Activated CD8-positive, alpha-beta T cell treated with anti-CD3 and anti-CD28 coated beads, Interleukin-2, amount 10 ng/mL, durations not matched to agents 7 days and 5 days (primary cell): ENCODE measurements at regions not wholly inside any gene's neighbourhood (a gene's known extent, or its start where the extent isn't known, plus 50 kb on each side); places are given as distances from the start of the nearest gene placed in this dataset.
A peak's percentile ranks its signal among the peaks of the same experiment; 100 is the strongest.

Experiments used
- ATAC-seq: fragments of 150-1000 bp; cut with Tn5 transposase; one replicate; pipeline ENCODE4 v1.10.0; 2021; ENCODE audit warnings: moderate library complexity
- CTCF ChIA-PET: fragments of 350-600 bp; sonication (Branson Sonifier 250); formaldehyde crosslinking; loops from one replicate; lab custom pipeline; 2021; ENCODE audit warnings: antibody characterized with exemption; lab: Charles Lee
- POLR2A ChIA-PET: fragments of 350-600 bp; sonication (Branson Sonifier 250); formaldehyde crosslinking; loops from one replicate; lab custom pipeline; 2021; ENCODE audit warnings: antibody characterized with exemption; lab: Charles Lee
- DNase-seq: peaks from one replicate; pipeline ENCODE4 v3.0.0-alpha.2; 2020
- H3K27ac Mint-ChIP-seq: one replicate; pipeline ENCODE4 v1.8.0; 2021; ENCODE audit warnings: mild to moderate bottlenecking, mixed read lengths
- H3K27me3 Mint-ChIP-seq: one replicate; pipeline ENCODE4 v1.8.0; 2021; ENCODE audit warnings: low read depth, mixed read lengths
- H3K36me3 Mint-ChIP-seq: one replicate; pipeline ENCODE4 v1.8.0; 2021; ENCODE audit warnings: low read depth, mixed read lengths
- H3K4me1 Mint-ChIP-seq: one replicate; pipeline ENCODE4 v1.8.0; 2021; ENCODE audit warnings: low read depth, mixed read lengths
- H3K4me3 Mint-ChIP-seq: one replicate; pipeline ENCODE4 v1.8.0; 2021; ENCODE audit warnings: mild to moderate bottlenecking, mixed read lengths
- H3K9me3 Mint-ChIP-seq: one replicate; pipeline ENCODE4 v1.8.0; 2022; ENCODE audit warnings: mixed read lengths; ENCODE audit not compliant: insufficient read depth

DNA sequence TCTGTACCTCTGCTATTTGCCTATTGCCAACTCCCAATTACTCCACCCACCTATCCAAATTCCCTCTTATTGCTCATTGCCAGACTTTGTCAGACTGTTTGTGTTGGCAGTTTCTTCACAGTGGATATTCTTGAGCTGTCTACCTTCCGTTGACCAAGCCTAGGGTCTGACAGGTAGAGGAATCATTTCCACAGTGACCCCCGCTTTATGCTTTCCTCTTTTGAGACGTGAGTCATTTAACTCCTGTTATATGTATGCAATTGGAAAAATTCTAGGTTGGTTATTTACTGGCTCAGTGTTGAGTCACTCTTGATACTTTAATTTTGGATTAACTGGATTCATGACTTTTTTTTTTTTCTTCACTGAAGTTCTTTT lies 187.7 kb downstream of the IRS1 start:
- POLR2A ChIA-PET, result no interaction called here
- Mint-ChIP-seq H3K27me3 (no peaks in the 10 kb centered on the region), H3K4me1 (peaks cover 19% of the 10 kb centered on the region), H3K9me3 (no peaks in the 10 kb centered on the region), H3K27ac (no peak overlapping the region), H3K4me3 (no peak overlapping the region), H3K36me3 (peaks cover 4% of the 10 kb centered on the region)
- CTCF ChIA-PET, result no interaction called here
- DNase-seq (no peak), ATAC-seq (no peak)

GRCh38 chr2:226611196-226611943 lies 188.2 kb downstream of the IRS1 start:
- DNase-seq (no peak), ATAC-seq (no peak)
- ChIA-PET POLR2A (no interaction called here), CTCF (no interaction called here)
- Mint-ChIP-seq H3K36me3 (peaks cover 4% of the 10 kb centered on the region), H3K4me1 (peaks cover 19% of the 10 kb centered on the region), H3K9me3 (no peaks in the 10 kb centered on the region), H3K27me3 (no peaks in the 10 kb centered on the region), H3K27ac (no peak overlapping the region), H3K4me3 (no peak overlapping the region)

GRCh38 chr2:226609366-226609765 lies 190.3 kb downstream of the IRS1 start:
- Mint-ChIP-seq H3K27me3 (peaks cover 5% of the 10 kb centered on the region), H3K36me3 (peaks cover 4% of the 10 kb centered on the region), H3K27ac (no peak overlapping the region), H3K9me3 (no peaks in the 10 kb centered on the region), H3K4me3 (no peak overlapping the region), H3K4me1 (peaks cover 19% of the 10 kb centered on the region)
- no peak for ATAC-seq
- no peak for DNase-seq
- ChIA-PET POLR2A (no interaction called here), CTCF (no interaction called here)

GRCh38 chr2:226608451-226608850 lies 191.2 kb downstream of the IRS1 start:
- ChIA-PET POLR2A (no interaction called here), CTCF (no interaction called here)
- DNase-seq (no peak), ATAC-seq (no peak)
- peaks cover 4% of the 10 kb centered on the region for H3K36me3 Mint-ChIP-seq
- no peaks in the 10 kb centered on the region for H3K9me3 Mint-ChIP-seq
- peaks cover 19% of the 10 kb centered on the region for H3K4me1 Mint-ChIP-seq
- peak overlapping the region; percentile 9 for H3K27ac Mint-ChIP-seq
- no peak overlapping the region for H3K4me3 Mint-ChIP-seq
- H3K27me3 Mint-ChIP-seq, result peaks cover 5% of the 10 kb centered on the region

DNA sequence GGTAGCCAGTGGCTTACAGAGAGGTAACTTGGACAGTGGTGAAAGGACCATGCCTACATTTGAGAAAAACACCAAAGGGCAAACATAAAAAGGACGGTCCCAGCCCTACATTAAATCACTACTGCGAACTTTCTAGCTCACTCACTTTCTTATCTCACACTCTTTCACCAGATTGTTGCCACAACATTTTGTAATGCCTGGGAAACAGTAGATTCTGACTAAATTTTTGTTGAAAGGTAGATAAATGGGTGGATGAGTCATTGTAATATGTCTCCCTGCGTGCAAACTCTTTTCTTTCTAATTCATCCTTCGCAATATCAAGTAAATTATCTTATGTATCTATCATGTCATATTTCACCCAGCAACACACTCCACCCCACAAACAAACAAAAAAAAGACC lies 192.2 kb downstream of the IRS1 start:
- CTCF ChIA-PET, result no interaction called here
- POLR2A ChIA-PET, result no interaction called here
- no peak for DNase-seq
- Mint-ChIP-seq H3K4me3 (no peak overlapping the region), H3K27me3 (peaks cover 5% of the 10 kb centered on the region), H3K36me3 (peaks cover 4% of the 10 kb centered on the region), H3K9me3 (no peaks in the 10 kb centered on the region), H3K27ac (no peak overlapping the region), H3K4me1 (peaks cover 19% of the 10 kb centered on the region)
- no peak for ATAC-seq

GRCh38 chr2:226605642-226606041 lies 194.0 kb downstream of the IRS1 start:
- DNase-seq (no peak), ATAC-seq (no peak)
- no peaks in the 10 kb centered on the region for H3K9me3 Mint-ChIP-seq
- peaks cover 19% of the 10 kb centered on the region for H3K4me1 Mint-ChIP-seq
- ChIA-PET POLR2A (no interaction called here), CTCF (no interaction called here)
- peaks cover 5% of the 10 kb centered on the region for H3K27me3 Mint-ChIP-seq
- H3K4me3 Mint-ChIP-seq, result no peak overlapping the region
- H3K27ac Mint-ChIP-seq, result no peak overlapping the region
- peaks cover 4% of the 10 kb centered on the region for H3K36me3 Mint-ChIP-seq

- ATAC-seq, result no peak
- ChIA-PET CTCF (no interaction called here), POLR2A (no interaction called here)
- Mint-ChIP-seq H3K9me3 (no peaks in the 10 kb centered on the region), H3K27ac (no peak overlapping the region), H3K27me3 (peaks cover 9% of the 10 kb centered on the region), H3K4me1 (peaks cover 8% of the 10 kb centered on the region), H3K36me3 (peaks cover 4% of the 10 kb centered on the region), H3K4me3 (no peak overlapping the region)
- DNase-seq, result no peak
These were observed 196.0 kb downstream of the IRS1 start for GRCh38 chr2:226603606-226604005.

GRCh38 chr2:226601881-226602662 lies 197.5 kb downstream of the IRS1 start:
- ATAC-seq, result no peak
- Mint-ChIP-seq H3K27ac (no peak overlapping the region), H3K4me1 (no peaks in the 10 kb centered on the region), H3K9me3 (no peaks in the 10 kb centered on the region), H3K36me3 (no peaks in the 10 kb centered on the region), H3K27me3 (peaks cover 13% of the 10 kb centered on the region), H3K4me3 (no peak overlapping the region)
- no peak for DNase-seq
- ChIA-PET CTCF (no interaction called here), POLR2A (no interaction called here)

DNA sequence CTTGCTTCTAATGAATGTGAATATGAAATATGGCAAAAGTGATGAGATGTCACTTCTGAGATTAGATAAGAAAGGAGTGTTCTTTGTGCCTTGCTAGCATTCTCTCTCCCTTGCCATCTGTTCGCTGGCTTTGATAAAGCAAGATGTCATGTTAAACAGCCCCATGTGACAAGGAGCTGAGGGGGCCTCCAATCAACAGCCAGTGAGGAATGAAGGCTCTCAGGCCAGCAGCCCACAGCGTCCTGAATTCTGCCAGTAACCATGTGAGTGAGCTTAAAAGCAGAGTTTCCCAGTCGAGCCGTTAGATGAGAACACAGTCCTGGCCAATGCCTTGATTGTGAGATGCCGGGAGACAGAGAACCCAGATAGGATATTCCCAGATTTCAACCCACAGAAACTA lies 198.8 kb downstream of the IRS1 start:
- Mint-ChIP-seq H3K4me1 (no peaks in the 10 kb centered on the region), H3K9me3 (no peaks in the 10 kb centered on the region), H3K27me3 (peaks cover 10% of the 10 kb centered on the region), H3K4me3 (no peak overlapping the region), H3K27ac (no peak overlapping the region), H3K36me3 (no peaks in the 10 kb centered on the region)
- no peak for ATAC-seq
- DNase-seq, result no peak
- ChIA-PET POLR2A (no interaction called here), CTCF (no interaction called here)

GRCh38 chr2:226600184-226600583 lies 199.4 kb downstream of the IRS1 start:
- POLR2A ChIA-PET, result no interaction called here
- CTCF ChIA-PET, result no interaction called here
- H3K27me3 Mint-ChIP-seq, result peaks cover 9% of the 10 kb centered on the region
- no peaks in the 10 kb centered on the region for H3K4me1 Mint-ChIP-seq
- no peaks in the 10 kb centered on the region for H3K9me3 Mint-ChIP-seq
- DNase-seq, result no peak
- no peaks in the 10 kb centered on the region for H3K36me3 Mint-ChIP-seq
- no peak overlapping the region for H3K4me3 Mint-ChIP-seq
- ATAC-seq, result no peak
- H3K27ac Mint-ChIP-seq, result no peak overlapping the region

DNA sequence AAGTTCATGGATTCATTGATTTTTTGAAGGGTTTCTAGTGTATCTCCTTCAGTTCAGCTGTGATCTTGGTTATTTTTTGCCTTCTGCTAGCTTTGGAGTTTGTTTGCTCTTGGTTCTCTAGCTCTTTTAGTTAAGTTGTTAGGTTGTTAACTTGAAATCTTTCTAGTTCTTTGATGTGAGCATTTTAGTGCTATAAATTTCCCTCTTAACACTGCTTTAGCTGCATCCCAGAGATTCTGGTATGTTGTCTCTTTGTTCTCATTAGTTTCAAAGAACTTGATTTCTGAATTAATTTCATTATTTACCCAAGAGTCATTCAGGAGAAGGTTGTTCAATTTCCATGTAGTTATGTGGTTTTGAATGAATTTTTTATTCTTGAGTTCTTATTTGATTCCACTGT lies 210.6 kb downstream of the IRS1 start:
- no peak for DNase-seq
- peaks cover 3% of the 10 kb centered on the region for H3K27me3 Mint-ChIP-seq
- no peaks in the 10 kb centered on the region for H3K9me3 Mint-ChIP-seq
- ChIA-PET POLR2A (no interaction called here), CTCF (no interaction called here)
- no peaks in the 10 kb centered on the region for H3K36me3 Mint-ChIP-seq
- H3K4me3 Mint-ChIP-seq, result no peak overlapping the region
- no peak overlapping the region for H3K27ac Mint-ChIP-seq
- ATAC-seq, result no peak
- no peaks in the 10 kb centered on the region for H3K4me1 Mint-ChIP-seq

- ATAC-seq (no peak), DNase-seq (no peak)
- no peaks in the 10 kb centered on the region for H3K36me3 Mint-ChIP-seq
- H3K27me3 Mint-ChIP-seq, result peaks cover 16% of the 10 kb centered on the region
- H3K27ac Mint-ChIP-seq, result no peak overlapping the region
- no peak overlapping the region for H3K4me3 Mint-ChIP-seq
- ChIA-PET POLR2A (no interaction called here), CTCF (no interaction called here)
- no peaks in the 10 kb centered on the region for H3K9me3 Mint-ChIP-seq
- no peaks in the 10 kb centered on the region for H3K4me1 Mint-ChIP-seq
These were observed 214.5 kb downstream of the IRS1 start for GRCh38 chr2:226585130-226585561.
